GM12874 (cell line): ENCODE measurements at regions not wholly inside any gene's neighbourhood (a gene's known extent, or its start where the extent isn't known, plus 50 kb on each side); places are given as distances from the start of the nearest gene placed in this dataset.

Experiments
- TF ChIP-seq, protein P1 (sequence below): IDR thresholded peaks from 2 replicates; pipeline ENCODE4 v1.5.1; 2011; ENCODE audit warnings: low read depth, mild to moderate bottlenecking, control low read depth, low read length, moderate library complexity; ENCODE audit not compliant: insufficient read depth

DNA sequence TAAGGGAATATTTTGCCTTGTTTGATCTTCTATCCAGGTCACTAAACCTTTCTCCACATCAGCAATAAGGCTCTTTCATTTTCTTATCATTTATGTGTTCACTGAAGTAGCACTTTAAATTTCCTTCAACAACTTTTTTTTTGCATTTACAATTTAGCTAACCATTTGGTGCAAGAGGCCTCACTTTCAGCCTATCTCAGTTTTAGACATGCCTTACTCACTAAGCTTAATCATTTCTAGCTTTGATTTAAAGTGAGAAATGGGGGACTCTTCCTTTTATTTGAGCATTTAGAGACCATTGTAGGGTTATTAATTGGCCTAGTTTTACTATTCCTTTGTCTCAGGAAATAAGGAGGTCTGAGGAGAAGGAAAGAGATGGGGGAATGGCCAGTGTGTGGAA is 250.5 kb downstream of the AUH start:
- TF ChIP-seq, protein P1, sequence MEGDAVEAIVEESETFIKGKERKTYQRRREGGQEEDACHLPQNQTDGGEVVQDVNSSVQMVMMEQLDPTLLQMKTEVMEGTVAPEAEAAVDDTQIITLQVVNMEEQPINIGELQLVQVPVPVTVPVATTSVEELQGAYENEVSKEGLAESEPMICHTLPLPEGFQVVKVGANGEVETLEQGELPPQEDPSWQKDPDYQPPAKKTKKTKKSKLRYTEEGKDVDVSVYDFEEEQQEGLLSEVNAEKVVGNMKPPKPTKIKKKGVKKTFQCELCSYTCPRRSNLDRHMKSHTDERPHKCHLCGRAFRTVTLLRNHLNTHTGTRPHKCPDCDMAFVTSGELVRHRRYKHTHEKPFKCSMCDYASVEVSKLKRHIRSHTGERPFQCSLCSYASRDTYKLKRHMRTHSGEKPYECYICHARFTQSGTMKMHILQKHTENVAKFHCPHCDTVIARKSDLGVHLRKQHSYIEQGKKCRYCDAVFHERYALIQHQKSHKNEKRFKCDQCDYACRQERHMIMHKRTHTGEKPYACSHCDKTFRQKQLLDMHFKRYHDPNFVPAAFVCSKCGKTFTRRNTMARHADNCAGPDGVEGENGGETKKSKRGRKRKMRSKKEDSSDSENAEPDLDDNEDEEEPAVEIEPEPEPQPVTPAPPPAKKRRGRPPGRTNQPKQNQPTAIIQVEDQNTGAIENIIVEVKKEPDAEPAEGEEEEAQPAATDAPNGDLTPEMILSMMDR: no peak

DNA sequence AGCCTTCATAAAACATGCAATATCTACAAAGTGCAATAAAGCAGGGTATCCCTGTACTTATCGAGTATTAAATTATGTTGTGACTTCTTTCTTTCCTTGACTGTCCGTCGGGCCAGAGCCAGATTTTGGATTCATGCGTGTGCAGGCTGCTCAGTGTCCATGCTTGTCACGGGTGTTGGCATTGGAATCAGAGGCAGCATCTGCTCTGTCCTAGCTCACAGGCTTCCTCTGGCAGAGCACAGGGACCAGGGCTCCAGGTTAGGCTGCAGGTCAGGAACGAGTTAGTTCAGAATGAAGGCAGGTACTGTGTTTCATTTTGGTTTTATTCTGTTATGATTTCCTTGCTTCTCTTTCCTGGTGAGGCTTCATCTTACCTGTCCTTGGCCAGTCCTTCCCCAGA is 249.8 kb downstream of the AUH start:
- TF ChIP-seq, protein P1: no peak

DNA sequence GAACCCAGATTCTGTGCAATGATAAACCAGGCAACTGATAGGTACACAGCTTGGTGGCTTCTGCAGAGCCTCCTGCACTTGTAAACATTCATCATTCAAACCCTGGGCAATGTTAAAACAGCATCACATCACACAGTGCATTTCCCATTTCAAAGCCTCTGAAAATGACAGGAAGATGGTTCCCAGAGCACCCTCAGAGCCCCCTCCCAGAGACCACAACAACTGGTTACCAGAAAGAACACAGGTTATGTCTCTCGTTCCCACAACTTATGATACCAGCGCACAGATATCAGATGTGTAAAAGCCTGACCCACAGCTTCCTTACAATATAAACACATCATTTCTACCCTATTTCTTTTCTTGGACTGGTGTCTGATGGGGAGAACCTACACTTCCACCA is 248.7 kb downstream of the AUH start:
- TF ChIP-seq, protein P1: no peak

- TF ChIP-seq, protein P1: no peak
These were observed 247.3 kb downstream of the AUH start for GRCh38 chr9:91114450-91114849.

DNA sequence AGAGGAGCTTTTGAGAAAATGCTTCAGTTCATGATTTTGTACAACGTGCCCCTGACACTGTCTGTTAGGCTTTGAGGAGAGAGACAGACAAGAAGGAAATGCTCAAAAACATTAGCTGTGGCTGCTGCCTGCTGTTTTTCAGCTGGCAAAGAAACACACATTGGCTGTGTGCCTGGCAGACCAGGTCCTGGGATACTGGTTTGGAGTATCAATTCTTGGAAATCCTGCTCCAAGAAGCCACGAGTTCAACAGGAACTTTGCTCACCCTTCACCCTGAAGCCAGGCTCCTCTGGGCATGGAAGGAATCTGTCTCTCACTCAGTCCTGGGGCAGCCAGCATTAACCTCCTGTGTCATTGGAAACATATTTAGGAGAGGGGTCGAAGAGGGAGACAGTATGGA is 245.5 kb downstream of the AUH start:
- TF ChIP-seq, protein P1: no peak

GRCh38 chr9:91116711-91117110 is 245.0 kb downstream of the AUH start:
- TF ChIP-seq, protein P1: no peak

DNA sequence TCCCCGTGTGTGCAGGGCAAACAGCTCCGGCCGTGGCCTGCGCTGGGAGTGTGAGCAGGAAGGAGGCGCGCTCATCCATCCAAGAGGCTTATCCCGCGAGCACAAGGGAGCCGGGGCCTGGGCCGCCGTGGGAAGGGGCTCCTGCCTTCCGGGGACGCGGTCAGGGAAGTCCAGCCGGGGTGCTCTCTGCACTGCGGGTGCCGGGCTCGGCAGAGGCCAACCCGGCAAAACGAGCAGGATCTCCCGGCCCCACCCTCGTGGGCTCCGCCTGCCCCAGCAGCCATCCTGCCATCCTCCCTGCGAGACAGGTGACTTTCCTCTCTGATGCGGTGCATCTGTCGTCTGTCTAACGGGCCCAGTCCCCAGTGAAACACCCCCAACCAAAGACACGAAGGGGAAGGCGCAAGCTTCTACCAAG is 244.2 kb downstream of the AUH start:
- TF ChIP-seq, protein P1: no peak
